ENCODE measurements at regions not wholly inside any gene's neighbourhood (a gene's known extent, or its start where the extent isn't known, plus 50 kb on each side); places are given as distances from the start of the nearest gene placed in this dataset.

DNA sequence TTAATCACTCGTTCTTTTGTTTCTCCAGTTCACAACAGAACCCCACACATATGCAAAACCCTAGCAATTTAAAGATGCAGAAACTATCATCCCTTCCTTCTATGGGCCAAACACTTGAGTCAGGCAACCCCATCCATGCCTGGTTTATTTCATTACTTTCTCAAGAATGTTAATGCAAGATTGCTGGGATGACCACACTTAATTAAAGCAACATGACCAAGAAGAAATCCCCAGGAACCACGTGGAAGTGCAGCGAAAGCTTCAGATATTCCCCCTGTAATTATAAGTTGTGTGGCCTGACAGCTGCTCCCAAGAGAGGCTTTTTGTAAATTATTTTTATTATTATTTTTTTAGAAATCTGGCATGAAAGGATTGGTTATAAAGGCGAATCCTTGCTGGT lies 246.2 kb upstream of the ID2 start:
- no peak for TF ChIP-seq CBX3 (IDR thresholded peaks at IDR 0.05; ENCODE audit: low read depth)
- TF ChIP-seq, protein P1, sequence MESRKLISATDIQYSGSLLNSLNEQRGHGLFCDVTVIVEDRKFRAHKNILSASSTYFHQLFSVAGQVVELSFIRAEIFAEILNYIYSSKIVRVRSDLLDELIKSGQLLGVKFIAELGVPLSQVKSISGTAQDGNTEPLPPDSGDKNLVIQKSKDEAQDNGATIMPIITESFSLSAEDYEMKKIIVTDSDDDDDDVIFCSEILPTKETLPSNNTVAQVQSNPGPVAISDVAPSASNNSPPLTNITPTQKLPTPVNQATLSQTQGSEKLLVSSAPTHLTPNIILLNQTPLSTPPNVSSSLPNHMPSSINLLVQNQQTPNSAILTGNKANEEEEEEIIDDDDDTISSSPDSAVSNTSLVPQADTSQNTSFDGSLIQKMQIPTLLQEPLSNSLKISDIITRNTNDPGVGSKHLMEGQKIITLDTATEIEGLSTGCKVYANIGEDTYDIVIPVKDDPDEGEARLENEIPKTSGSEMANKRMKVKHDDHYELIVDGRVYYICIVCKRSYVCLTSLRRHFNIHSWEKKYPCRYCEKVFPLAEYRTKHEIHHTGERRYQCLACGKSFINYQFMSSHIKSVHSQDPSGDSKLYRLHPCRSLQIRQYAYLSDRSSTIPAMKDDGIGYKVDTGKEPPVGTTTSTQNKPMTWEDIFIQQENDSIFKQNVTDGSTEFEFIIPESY (IDR thresholded peaks at IDR 0.05; ENCODE audit: extremely low read depth, insufficient replicate concordance, low read length): no peak
- no peak for TF ChIP-seq POLR2A (IDR thresholded peaks at IDR 0.05; ENCODE audit: borderline replicate concordance, extremely low read depth, insufficient read depth, insufficient read length)
- TF ChIP-seq POLR2AphosphoS5 (IDR thresholded peaks at IDR 0.05; ENCODE audit: low read depth, low read length): no peak
- TF ChIP-seq EZH2 (IDR thresholded peaks at IDR 0.05): no peak
- TF ChIP-seq, protein P2, sequence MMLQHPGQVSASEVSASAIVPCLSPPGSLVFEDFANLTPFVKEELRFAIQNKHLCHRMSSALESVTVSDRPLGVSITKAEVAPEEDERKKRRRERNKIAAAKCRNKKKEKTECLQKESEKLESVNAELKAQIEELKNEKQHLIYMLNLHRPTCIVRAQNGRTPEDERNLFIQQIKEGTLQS (IDR thresholded peaks at IDR 0.05): no peak
- no peak for TF ChIP-seq ZNF274 (IDR thresholded peaks at IDR 0.05; ENCODE audit: low read depth, low read length)
- no peak for TF ChIP-seq SP1 (IDR thresholded peaks at IDR 0.05; ENCODE audit: low read depth)
- TF ChIP-seq JUND (IDR thresholded peaks at IDR 0.05): no peak
- no peak for TF ChIP-seq EGR1 (IDR thresholded peaks at IDR 0.05; ENCODE audit: low read depth)
- TF ChIP-seq ELF1 (IDR thresholded peaks at IDR 0.05; ENCODE audit: borderline replicate concordance, low read depth): no peak
- TF ChIP-seq RAD21 (IDR thresholded peaks at IDR 0.05; ENCODE audit: low read depth): no peak
- TF ChIP-seq, protein P3, sequence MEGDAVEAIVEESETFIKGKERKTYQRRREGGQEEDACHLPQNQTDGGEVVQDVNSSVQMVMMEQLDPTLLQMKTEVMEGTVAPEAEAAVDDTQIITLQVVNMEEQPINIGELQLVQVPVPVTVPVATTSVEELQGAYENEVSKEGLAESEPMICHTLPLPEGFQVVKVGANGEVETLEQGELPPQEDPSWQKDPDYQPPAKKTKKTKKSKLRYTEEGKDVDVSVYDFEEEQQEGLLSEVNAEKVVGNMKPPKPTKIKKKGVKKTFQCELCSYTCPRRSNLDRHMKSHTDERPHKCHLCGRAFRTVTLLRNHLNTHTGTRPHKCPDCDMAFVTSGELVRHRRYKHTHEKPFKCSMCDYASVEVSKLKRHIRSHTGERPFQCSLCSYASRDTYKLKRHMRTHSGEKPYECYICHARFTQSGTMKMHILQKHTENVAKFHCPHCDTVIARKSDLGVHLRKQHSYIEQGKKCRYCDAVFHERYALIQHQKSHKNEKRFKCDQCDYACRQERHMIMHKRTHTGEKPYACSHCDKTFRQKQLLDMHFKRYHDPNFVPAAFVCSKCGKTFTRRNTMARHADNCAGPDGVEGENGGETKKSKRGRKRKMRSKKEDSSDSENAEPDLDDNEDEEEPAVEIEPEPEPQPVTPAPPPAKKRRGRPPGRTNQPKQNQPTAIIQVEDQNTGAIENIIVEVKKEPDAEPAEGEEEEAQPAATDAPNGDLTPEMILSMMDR (IDR thresholded peaks at IDR 0.05 in 2 of 3, conservative IDR thresholded peaks at IDR 0.05 in 1 of 3; ENCODE audit: borderline replicate concordance in 1 of 3, insufficient read depth in 1 of 3, low read depth in 2 of 3, low read length in 2 of 3): no peak
- TF ChIP-seq CEBPB (IDR thresholded peaks at IDR 0.05; ENCODE audit: low read depth): no peak
- no peak for TF ChIP-seq SIN3A (IDR thresholded peaks at IDR 0.05; ENCODE audit: low read depth)
- no peak for TF ChIP-seq TCF7L2 (IDR thresholded peaks at IDR 0.05; ENCODE audit: borderline replicate concordance, extremely low read depth, insufficient read depth, insufficient read length)
- TF ChIP-seq, protein P4, sequence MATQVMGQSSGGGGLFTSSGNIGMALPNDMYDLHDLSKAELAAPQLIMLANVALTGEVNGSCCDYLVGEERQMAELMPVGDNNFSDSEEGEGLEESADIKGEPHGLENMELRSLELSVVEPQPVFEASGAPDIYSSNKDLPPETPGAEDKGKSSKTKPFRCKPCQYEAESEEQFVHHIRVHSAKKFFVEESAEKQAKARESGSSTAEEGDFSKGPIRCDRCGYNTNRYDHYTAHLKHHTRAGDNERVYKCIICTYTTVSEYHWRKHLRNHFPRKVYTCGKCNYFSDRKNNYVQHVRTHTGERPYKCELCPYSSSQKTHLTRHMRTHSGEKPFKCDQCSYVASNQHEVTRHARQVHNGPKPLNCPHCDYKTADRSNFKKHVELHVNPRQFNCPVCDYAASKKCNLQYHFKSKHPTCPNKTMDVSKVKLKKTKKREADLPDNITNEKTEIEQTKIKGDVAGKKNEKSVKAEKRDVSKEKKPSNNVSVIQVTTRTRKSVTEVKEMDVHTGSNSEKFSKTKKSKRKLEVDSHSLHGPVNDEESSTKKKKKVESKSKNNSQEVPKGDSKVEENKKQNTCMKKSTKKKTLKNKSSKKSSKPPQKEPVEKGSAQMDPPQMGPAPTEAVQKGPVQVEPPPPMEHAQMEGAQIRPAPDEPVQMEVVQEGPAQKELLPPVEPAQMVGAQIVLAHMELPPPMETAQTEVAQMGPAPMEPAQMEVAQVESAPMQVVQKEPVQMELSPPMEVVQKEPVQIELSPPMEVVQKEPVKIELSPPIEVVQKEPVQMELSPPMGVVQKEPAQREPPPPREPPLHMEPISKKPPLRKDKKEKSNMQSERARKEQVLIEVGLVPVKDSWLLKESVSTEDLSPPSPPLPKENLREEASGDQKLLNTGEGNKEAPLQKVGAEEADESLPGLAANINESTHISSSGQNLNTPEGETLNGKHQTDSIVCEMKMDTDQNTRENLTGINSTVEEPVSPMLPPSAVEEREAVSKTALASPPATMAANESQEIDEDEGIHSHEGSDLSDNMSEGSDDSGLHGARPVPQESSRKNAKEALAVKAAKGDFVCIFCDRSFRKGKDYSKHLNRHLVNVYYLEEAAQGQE (IDR thresholded peaks at IDR 0.05; ENCODE audit: low read depth): no peak
- TF ChIP-seq YY1 (IDR thresholded peaks at IDR 0.05; ENCODE audit: extremely low read depth, insufficient replicate concordance, low read depth, low read length): no peak
- no peak for TF ChIP-seq ZFX (IDR thresholded peaks at IDR 0.05)
- Histone ChIP-seq H3K4me3 (replicated peaks in 1 of 2; ENCODE audit: low read depth in 1 of 2, low read length in 2 of 2) (no peak overlapping the region), H3K9me2 (ENCODE audit: insufficient read depth) (no peaks in the 10 kb centered on the region), H3K9ac (ENCODE audit: low read length) (no peak overlapping the region), H3K9me3 (ENCODE audit: control insufficient read depth in 1 of 2, insufficient read depth in 1 of 2, low read depth in 1 of 2, low read length in 2 of 2) (no peaks in the 10 kb centered on the region), H3K36me3 (ENCODE audit: control insufficient read depth in 1 of 2, insufficient read depth in 2 of 2, low read length in 2 of 2) (no peaks in the 10 kb centered on the region), H4K20me1 (ENCODE audit: insufficient read depth) (no peaks in the 10 kb centered on the region), H2AFZ (ENCODE audit: low read depth, low read length, poor library complexity, severe bottlenecking) (no peak overlapping the region), H3K4me1 (ENCODE audit: control insufficient read depth in 1 of 2, insufficient read depth in 2 of 2, low read length in 2 of 2) (peaks cover 0 to 12% of the 10 kb centered on the region in 2 experiments; a peak in 2 of 4 replicates), H3K27ac (ENCODE audit: low read depth, low read length) (no peak overlapping the region), H3K27me3 (ENCODE audit: insufficient read depth, low read length) (no peaks in the 10 kb centered on the region), H3K4me2 (ENCODE audit: low read length) (no peak overlapping the region), H3K79me2 (ENCODE audit: insufficient read depth, low read length) (no peaks in the 10 kb centered on the region)
- DNase-seq (ENCODE audit: low read depth, low spot score) (no peak), ATAC-seq (no peak)
- no TSS peak for BruUV-seq (replicated peaks)
- intact Hi-C loops (cut with micrococcal nuclease): no loop called here
- RAD21 ChIA-PET (ENCODE audit: low non-redundant PET in 1 of 2, low total read pairs in 2 of 2, uncharacterized antibody in 2 of 2, unreplicated experiment in 2 of 2): no interaction called here
- POLR2A ChIA-PET: no interaction called here
- CTCF ChIA-PET: no interaction called here
